ENCODE measurements at regions not wholly inside any gene's neighbourhood (a gene's known extent, or its start where the extent isn't known, plus 50 kb on each side); places are given as distances from the start of the nearest gene placed in this dataset.
"Not testable (repeated sequence)": the region's sequence is repeated elsewhere in the genome, so short reads cannot be mapped to it uniquely, and the experiment has no call there.

- H3K9me3 Mint-ChIP-seq: no peaks in the 10 kb centered on the region
- DNase-seq (ENCODE audit: low spot score in 2 of 2) (no peak), ATAC-seq (no peak)
- H3K36me3 Mint-ChIP-seq: no peaks in the 10 kb centered on the region
- no peaks in the 10 kb centered on the region for H3K4me1 Mint-ChIP-seq
- H3K27ac Mint-ChIP-seq: no peak overlapping the region
- H3K4me3 Mint-ChIP-seq: no peak overlapping the region
Measured at GRCh38 chr17:33939959-33940358, 315.1 kb upstream of the CCL2 start.

- Mint-ChIP-seq H3K27ac (no peak overlapping the region), H3K36me3 (no peaks in the 10 kb centered on the region), H3K4me3 (no peak overlapping the region), H3K9me3 (no peaks in the 10 kb centered on the region), H3K4me1 (no peaks in the 10 kb centered on the region)
- no peak for ATAC-seq
- no peak for DNase-seq (ENCODE audit: low spot score in 2 of 2)
Measured at GRCh38 chr17:33940769-33941370, 314.2 kb upstream of the CCL2 start.

GRCh38 chr17:33941744-33942143 is 313.3 kb upstream of the CCL2 start:
- Mint-ChIP-seq H3K4me3 (no peak overlapping the region), H3K36me3 (no peaks in the 10 kb centered on the region), H3K9me3 (no peaks in the 10 kb centered on the region), H3K27ac (no peak overlapping the region), H3K4me1 (no peaks in the 10 kb centered on the region)
- ATAC-seq (no peak), DNase-seq (ENCODE audit: low spot score in 2 of 2) (no peak)

DNA sequence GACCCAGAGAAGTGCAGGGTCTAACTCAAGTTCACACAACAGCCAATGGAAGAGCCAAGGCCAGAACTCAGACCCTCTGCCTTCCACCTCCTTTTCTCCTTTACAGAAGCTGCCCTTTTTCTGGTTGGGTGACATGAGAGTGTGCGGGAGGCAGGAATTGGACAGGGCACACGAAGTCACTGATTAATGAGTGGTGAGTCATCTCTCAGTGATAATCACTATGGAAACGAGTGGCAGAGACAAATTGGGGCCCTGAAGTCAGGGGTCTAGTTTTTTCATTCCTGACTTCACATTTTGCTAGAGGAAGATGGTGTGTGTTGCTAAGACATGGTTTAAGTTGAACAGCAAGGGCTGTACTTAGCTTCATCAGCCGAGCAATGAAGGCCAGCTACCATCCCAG is 312.7 kb upstream of the CCL2 start:
- Mint-ChIP-seq H3K27ac (no peak overlapping the region), H3K4me1 (no peaks in the 10 kb centered on the region), H3K4me3 (no peak overlapping the region), H3K36me3 (no peaks in the 10 kb centered on the region), H3K9me3 (no peaks in the 10 kb centered on the region)
- DNase-seq (ENCODE audit: low spot score in 2 of 2) (no peak), ATAC-seq (no peak)

DNA sequence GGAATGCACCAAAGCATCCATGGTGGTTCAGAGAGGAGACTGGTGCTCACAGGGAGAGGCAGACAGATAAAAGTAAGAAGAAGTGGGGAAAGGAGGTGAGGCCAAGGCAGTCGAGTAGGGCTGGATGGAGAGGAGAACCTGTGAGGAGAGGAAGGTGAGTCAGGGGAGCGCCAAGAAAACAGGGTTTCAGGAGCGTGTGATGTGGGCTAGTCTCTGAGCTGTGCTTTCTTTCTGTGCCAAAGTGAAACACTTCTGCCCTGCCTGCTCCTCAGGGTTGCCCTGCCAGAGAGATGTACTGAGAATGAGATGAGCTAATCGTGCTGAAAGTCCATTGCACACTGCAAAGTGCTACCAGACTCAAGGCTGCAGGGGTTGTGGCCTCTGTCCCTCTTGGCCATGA is 310.7 kb upstream of the CCL2 start:
- no peak for ATAC-seq
- H3K4me3 Mint-ChIP-seq: no peak overlapping the region

DNA sequence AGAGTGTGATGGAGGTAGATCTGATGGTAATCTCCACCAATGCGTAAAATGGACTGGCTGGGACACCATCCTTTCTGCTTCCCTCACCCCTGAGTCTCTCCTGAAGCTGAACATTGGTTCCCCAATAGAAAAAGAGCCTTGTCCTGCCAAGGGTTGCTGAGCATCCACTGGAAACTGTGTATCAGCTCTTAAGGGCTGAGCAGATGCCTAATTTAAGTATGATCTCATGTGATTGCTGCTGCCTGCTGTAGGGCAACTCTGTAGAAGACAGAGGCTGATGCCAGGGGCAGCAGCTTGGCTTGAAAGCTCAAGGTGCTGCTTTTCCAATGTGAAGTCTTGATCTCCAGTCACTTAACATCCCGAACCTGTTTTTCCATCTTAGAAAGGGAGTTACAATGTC is 310.3 kb upstream of the CCL2 start:
- Mint-ChIP-seq H3K27ac (no peak overlapping the region), H3K9me3 (no peaks in the 10 kb centered on the region), H3K36me3 (no peaks in the 10 kb centered on the region), H3K4me3 (no peak overlapping the region), H3K4me1 (no peaks in the 10 kb centered on the region)
- ATAC-seq: no peak
- DNase-seq (ENCODE audit: low spot score in 2 of 2): no peak

More for the DNA sequence above, 310.7 kb upstream of the CCL2 start:
- H3K9me3 Mint-ChIP-seq: no peaks in the 10 kb centered on the region
- no peak for DNase-seq (ENCODE audit: low spot score in 2 of 2)
- H3K36me3 Mint-ChIP-seq: no peaks in the 10 kb centered on the region
- H3K27ac Mint-ChIP-seq: no peak overlapping the region
- H3K4me1 Mint-ChIP-seq: no peaks in the 10 kb centered on the region

DNA sequence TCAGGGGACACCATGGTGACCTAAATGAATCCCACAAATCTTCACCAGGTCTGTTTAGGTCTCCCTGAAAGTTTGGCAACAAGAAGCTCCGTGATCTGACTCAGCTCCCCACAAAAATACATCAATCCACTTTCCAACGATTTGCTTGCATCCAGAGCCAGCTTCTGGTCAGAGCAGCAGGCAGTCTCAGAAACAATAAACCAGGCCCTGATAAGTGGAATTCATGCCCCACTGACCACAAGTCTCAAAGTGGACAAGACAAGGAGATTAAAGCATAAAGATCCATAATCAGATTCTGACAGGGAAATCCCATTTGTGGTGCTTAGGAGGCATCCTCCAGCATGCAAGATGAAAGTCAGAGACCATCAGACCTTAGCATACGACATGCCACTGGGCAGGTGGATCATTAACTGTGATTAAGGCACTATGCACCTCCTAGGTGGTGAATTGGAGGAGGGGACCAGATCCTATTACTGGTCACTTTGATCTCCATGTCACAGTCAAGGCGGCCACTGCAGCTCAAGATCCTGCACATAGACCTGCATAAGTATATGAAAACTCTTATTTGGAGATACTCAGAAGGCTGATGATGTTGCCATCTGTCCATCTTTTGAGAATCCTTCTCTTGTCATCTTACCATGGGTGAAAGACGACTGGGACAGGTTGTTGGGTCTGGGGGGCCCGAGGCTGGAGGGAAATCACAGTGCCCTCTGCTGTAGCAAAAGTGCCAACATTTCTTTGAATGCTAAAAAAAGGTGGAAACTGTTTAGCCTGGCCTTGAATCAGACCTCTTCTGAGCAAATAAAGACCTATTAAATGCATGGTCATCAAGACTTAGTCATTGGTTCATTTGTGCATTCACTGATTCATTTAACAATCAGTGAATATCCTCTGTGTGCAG is 309.2 kb upstream of the CCL2 start:
- ATAC-seq: no peak
- no peaks in the 10 kb centered on the region for H3K4me1 Mint-ChIP-seq
- no peak overlapping the region for H3K27ac Mint-ChIP-seq

DNA sequence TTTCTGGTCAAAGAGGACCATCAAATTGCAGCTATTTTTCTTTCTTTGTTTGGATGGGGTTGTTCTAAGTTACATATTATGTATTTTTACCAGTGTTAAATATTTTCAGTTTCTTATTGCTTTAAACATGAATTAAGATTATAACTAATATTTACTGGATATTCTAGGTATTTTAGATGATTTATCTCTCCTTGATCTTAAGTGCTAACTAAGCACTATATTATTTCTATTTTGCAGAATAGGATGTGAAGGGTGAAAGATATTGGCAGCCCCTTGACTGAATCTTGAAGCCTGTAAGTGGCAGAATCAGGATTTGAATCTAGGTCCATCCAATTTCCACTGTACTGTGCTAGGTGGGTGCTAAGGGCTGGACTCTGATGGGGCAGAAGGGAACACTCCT is 307.3 kb upstream of the CCL2 start:
- no peak for DNase-seq (ENCODE audit: low spot score in 2 of 2)
- ATAC-seq: no peak
- no peaks in the 10 kb centered on the region for H3K4me1 Mint-ChIP-seq
- H3K36me3 Mint-ChIP-seq: no peaks in the 10 kb centered on the region
- no peaks in the 10 kb centered on the region for H3K9me3 Mint-ChIP-seq
- no peak overlapping the region for H3K27ac Mint-ChIP-seq
- no peak overlapping the region for H3K4me3 Mint-ChIP-seq

More for the DNA sequence above, 309.2 kb upstream of the CCL2 start:
- Mint-ChIP-seq H3K36me3 (no peaks in the 10 kb centered on the region), H3K9me3 (no peaks in the 10 kb centered on the region), H3K4me3 (no peak overlapping the region)
- no peak for DNase-seq (ENCODE audit: low spot score in 2 of 2)

GRCh38 chr17:33948309-33948708 is 306.8 kb upstream of the CCL2 start:
- DNase-seq (ENCODE audit: low spot score in 2 of 2) (no peak), ATAC-seq (no peak)
- Mint-ChIP-seq H3K4me3 (no peak overlapping the region), H3K27ac (no peak overlapping the region), H3K4me1 (no peaks in the 10 kb centered on the region), H3K9me3 (no peaks in the 10 kb centered on the region), H3K36me3 (no peaks in the 10 kb centered on the region)

GRCh38 chr17:33949100-33949499 is 306.0 kb upstream of the CCL2 start:
- H3K4me3 Mint-ChIP-seq: no peak overlapping the region
- H3K9me3 Mint-ChIP-seq: no peaks in the 10 kb centered on the region
- no peaks in the 10 kb centered on the region for H3K4me1 Mint-ChIP-seq
- no peak for DNase-seq (ENCODE audit: low spot score in 2 of 2)
- no peaks in the 10 kb centered on the region for H3K36me3 Mint-ChIP-seq
- no peak overlapping the region for H3K27ac Mint-ChIP-seq
- ATAC-seq: no peak

- Mint-ChIP-seq H3K4me3 (no peak overlapping the region), H3K9me3 (no peaks in the 10 kb centered on the region), H3K36me3 (no peaks in the 10 kb centered on the region), H3K4me1 (no peaks in the 10 kb centered on the region), H3K27ac (no peak overlapping the region)
- ATAC-seq: no peak
- no peak for DNase-seq (ENCODE audit: low spot score in 2 of 2)
Measured at GRCh38 chr17:33950061-33950460, 305.0 kb upstream of the CCL2 start.

DNA sequence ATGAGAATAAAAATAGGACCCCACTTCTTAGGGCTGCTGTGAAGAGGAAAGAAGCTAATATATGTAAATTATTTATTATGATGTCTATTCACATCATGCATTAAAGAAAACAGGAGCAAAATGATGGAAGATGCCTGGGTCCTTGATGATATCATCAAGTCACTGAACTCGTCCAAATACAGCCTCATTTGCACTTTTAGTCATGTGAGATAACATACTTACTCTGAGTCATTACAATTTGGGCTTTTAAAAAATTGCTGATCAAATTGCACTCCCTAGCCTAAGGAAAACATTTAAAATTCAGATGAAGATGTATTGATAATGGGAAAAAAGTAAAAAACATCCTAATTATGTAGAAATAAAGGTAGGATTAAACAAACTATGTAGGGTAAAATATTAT is 302.7 kb upstream of the CCL2 start:
- no peak overlapping the region for H3K27ac Mint-ChIP-seq
- H3K4me3 Mint-ChIP-seq: no peak overlapping the region
- H3K4me1 Mint-ChIP-seq: no peaks in the 10 kb centered on the region
- H3K36me3 Mint-ChIP-seq: no peaks in the 10 kb centered on the region
- H3K9me3 Mint-ChIP-seq: no peaks in the 10 kb centered on the region
- ATAC-seq (no peak), DNase-seq (ENCODE audit: low spot score in 2 of 2) (no peak)

GRCh38 chr17:33954597-33954996 is 300.5 kb upstream of the CCL2 start:
- Mint-ChIP-seq H3K27ac (no peak overlapping the region), H3K9me3 (no peaks in the 10 kb centered on the region), H3K36me3 (no peaks in the 10 kb centered on the region), H3K4me3 (no peak overlapping the region), H3K4me1 (no peaks in the 10 kb centered on the region)
- no peak for ATAC-seq
- DNase-seq (ENCODE audit: low spot score in 2 of 2): no peak

DNA sequence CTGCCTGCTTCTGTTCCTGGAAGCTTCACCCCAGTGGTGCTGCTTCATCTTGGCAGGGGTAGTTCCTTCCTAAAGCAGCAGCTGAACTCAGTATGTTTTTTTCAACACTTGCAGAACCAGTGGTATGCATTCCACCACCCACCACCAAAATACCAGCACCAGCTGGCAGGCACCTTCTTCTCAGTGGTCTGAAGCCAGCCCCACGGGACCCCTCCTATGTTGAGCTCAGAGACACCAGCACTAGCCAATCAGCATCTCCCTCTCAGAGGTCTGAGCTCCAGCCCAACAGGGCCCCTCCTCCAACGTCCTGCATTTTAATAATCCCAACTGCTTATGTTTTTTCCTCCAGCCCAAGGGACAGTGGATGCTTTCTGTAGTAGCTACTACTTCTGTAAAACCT is 299.6 kb upstream of the CCL2 start:
- H3K9me3 Mint-ChIP-seq: no peaks in the 10 kb centered on the region
- no peak overlapping the region for H3K4me3 Mint-ChIP-seq
- ATAC-seq: no peak
- DNase-seq (ENCODE audit: low spot score in 2 of 2): no peak
- no peaks in the 10 kb centered on the region for H3K36me3 Mint-ChIP-seq
- no peak overlapping the region for H3K27ac Mint-ChIP-seq
- no peaks in the 10 kb centered on the region for H3K4me1 Mint-ChIP-seq

DNA sequence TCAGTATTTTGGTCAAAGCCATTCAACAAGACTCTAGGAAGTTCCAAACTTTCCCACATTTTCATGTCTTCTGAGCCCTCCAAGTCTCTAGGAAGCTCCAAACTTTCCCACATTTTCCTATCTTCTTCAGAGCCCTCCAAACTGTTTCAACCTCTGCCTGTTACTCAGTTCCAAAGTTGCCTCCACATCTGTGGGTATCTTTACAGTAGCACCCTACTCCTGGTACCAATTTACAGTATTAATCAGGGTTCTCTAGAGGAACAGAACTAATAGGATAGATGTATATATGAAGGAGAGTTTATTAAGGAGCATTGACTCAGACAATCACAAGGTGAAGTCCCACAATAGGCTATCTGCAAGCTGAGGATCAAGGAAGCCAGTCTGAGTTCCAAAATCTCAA is 296.0 kb upstream of the CCL2 start:
- not testable (repeated sequence) for ATAC-seq; DNase-seq (ENCODE audit: low spot score in 2 of 2); H3K27ac Mint-ChIP-seq; H3K9me3 Mint-ChIP-seq; H3K4me1 Mint-ChIP-seq; H3K4me3 Mint-ChIP-seq; H3K36me3 Mint-ChIP-seq
